C4-2B (cell line): ENCODE measurements at regions not wholly inside any gene's neighbourhood (a gene's known extent, or its start where the extent isn't known, plus 50 kb on each side); places are given as distances from the start of the nearest gene placed in this dataset.

Experiments
- ZFX ChIP-seq: fragments of 450-650 bp; IDR thresholded peaks from 2 replicates; pipeline ENCODE4 v1.6.1; 2017
- TF ChIP-seq, protein P1 (sequence below): fragments of 450-650 bp; conservative IDR thresholded peaks from 2 replicates; pipeline ENCODE4 v1.5.1; 2017; ENCODE audit warnings: mild to moderate bottlenecking

GRCh38 chr14:51400139-51400538, 160.1 kb downstream of the TMX1 start:
- TF ChIP-seq, protein P1, sequence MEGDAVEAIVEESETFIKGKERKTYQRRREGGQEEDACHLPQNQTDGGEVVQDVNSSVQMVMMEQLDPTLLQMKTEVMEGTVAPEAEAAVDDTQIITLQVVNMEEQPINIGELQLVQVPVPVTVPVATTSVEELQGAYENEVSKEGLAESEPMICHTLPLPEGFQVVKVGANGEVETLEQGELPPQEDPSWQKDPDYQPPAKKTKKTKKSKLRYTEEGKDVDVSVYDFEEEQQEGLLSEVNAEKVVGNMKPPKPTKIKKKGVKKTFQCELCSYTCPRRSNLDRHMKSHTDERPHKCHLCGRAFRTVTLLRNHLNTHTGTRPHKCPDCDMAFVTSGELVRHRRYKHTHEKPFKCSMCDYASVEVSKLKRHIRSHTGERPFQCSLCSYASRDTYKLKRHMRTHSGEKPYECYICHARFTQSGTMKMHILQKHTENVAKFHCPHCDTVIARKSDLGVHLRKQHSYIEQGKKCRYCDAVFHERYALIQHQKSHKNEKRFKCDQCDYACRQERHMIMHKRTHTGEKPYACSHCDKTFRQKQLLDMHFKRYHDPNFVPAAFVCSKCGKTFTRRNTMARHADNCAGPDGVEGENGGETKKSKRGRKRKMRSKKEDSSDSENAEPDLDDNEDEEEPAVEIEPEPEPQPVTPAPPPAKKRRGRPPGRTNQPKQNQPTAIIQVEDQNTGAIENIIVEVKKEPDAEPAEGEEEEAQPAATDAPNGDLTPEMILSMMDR: no peak
- TF ChIP-seq ZFX: no peak
